ENCODE measurements at regions not wholly inside any gene's neighbourhood (a gene's known extent, or its start where the extent isn't known, plus 50 kb on each side); places are given as distances from the start of the nearest gene placed in this dataset.

GRCh38 chr18:27652480-27653121 lies 467.5 kb upstream of the CHST9 start:
- no peak for DNase-seq
- CTCF ChIA-PET, result no interaction called here
- intact Hi-C loops (cut with micrococcal nuclease; ENCODE audit: unreplicated experiment), result no loop called here
- no TSS peak for BruUV-seq (replicated peaks)
- no peaks in the 10 kb centered on the region for H3K36me3 ChIP-seq (ENCODE audit: low read depth)
- no peaks in the 10 kb centered on the region for H3F3A ChIP-seq (ENCODE audit: insufficient read depth, low read depth)
- no peak overlapping the region for H2AFZ ChIP-seq
- POLR2A ChIA-PET (ENCODE audit: unreplicated experiment), result no interaction called here
- no peak overlapping the region for H3K4me2 ChIP-seq
- no peaks in the 10 kb centered on the region for H3K9me2 ChIP-seq (ENCODE audit: insufficient read depth)
- no peaks in the 10 kb centered on the region for H3K9me3 ChIP-seq (ENCODE audit: insufficient read depth, low read depth)
- no peak overlapping the region for H3K4me3 ChIP-seq
- no peak for TF ChIP-seq EZH2 (IDR thresholded peaks at IDR 0.05; ENCODE audit: low read depth)
- TF ChIP-seq CTCF (conservative IDR thresholded peaks at IDR 0.05), result no peak
- H3K27me3 ChIP-seq (ENCODE audit: insufficient read depth, low read depth), result no peaks in the 10 kb centered on the region
- H3K79me2 ChIP-seq (ENCODE audit: low read depth), result no peaks in the 10 kb centered on the region
- H3K27ac ChIP-seq, result no peak overlapping the region
- no peaks in the 10 kb centered on the region for H4K20me1 ChIP-seq (ENCODE audit: insufficient read depth)
- no peaks in the 10 kb centered on the region for H3K4me1 ChIP-seq (replicated peaks; ENCODE audit: insufficient read depth)

- H3K27me3 ChIP-seq (ENCODE audit: insufficient read depth, low read depth), result no peaks in the 10 kb centered on the region
- ChIA-PET POLR2A (ENCODE audit: unreplicated experiment) (no interaction called here), CTCF (no interaction called here)
- no peaks in the 10 kb centered on the region for H4K20me1 ChIP-seq (ENCODE audit: insufficient read depth)
- no peak overlapping the region for H3K4me3 ChIP-seq
- no peaks in the 10 kb centered on the region for H3K79me2 ChIP-seq (ENCODE audit: low read depth)
- no peaks in the 10 kb centered on the region for H3K4me1 ChIP-seq (replicated peaks; ENCODE audit: insufficient read depth)
- no peak for DNase-seq
- H3K36me3 ChIP-seq (ENCODE audit: low read depth), result no peaks in the 10 kb centered on the region
- H3K9me2 ChIP-seq (ENCODE audit: insufficient read depth), result no peaks in the 10 kb centered on the region
- H3K27ac ChIP-seq, result no peak overlapping the region
- intact Hi-C loops (cut with micrococcal nuclease; ENCODE audit: unreplicated experiment), result no loop called here
- H2AFZ ChIP-seq, result no peak overlapping the region
- no TSS peak for BruUV-seq (replicated peaks)
- no peak overlapping the region for H3K4me2 ChIP-seq
- H3F3A ChIP-seq (ENCODE audit: insufficient read depth, low read depth), result no peaks in the 10 kb centered on the region
- no peaks in the 10 kb centered on the region for H3K9me3 ChIP-seq (ENCODE audit: insufficient read depth, low read depth)
- TF ChIP-seq EZH2 (IDR thresholded peaks at IDR 0.05; ENCODE audit: low read depth), result no peak
- no peak for TF ChIP-seq CTCF (conservative IDR thresholded peaks at IDR 0.05)
Observed at GRCh38 chr18:27649621-27650020, 464.5 kb upstream of the CHST9 start.

- Histone ChIP-seq H3K27me3 (ENCODE audit: insufficient read depth, low read depth) (no peaks in the 10 kb centered on the region), H4K20me1 (ENCODE audit: insufficient read depth) (no peaks in the 10 kb centered on the region), H3K4me2 (no peak overlapping the region), H3K4me1 (replicated peaks; ENCODE audit: insufficient read depth) (no peaks in the 10 kb centered on the region), H3K9me3 (ENCODE audit: insufficient read depth, low read depth) (no peaks in the 10 kb centered on the region), H3F3A (ENCODE audit: insufficient read depth, low read depth) (no peaks in the 10 kb centered on the region), H3K4me3 (no peak overlapping the region), H3K9me2 (ENCODE audit: insufficient read depth) (no peaks in the 10 kb centered on the region), H3K79me2 (ENCODE audit: low read depth) (no peaks in the 10 kb centered on the region), H3K27ac (no peak overlapping the region), H2AFZ (no peak overlapping the region), H3K36me3 (ENCODE audit: low read depth) (no peaks in the 10 kb centered on the region)
- ChIA-PET POLR2A (ENCODE audit: unreplicated experiment) (no interaction called here), CTCF (no interaction called here)
- intact Hi-C loops (cut with micrococcal nuclease; ENCODE audit: unreplicated experiment), result no loop called here
- no peak for DNase-seq
- BruUV-seq (replicated peaks), result no TSS peak
- TF ChIP-seq EZH2 (IDR thresholded peaks at IDR 0.05; ENCODE audit: low read depth) (no peak), CTCF (conservative IDR thresholded peaks at IDR 0.05) (no peak)
Observed at GRCh38 chr18:27645929-27646328, 460.8 kb upstream of the CHST9 start.

Measured in PC-9 (cell line).